ENCODE measurements at regions not wholly inside any gene's neighbourhood (a gene's known extent, or its start where the extent isn't known, plus 50 kb on each side); places are given as distances from the start of the nearest gene placed in this dataset.

- no peak for TF ChIP-seq CTCF (IDR thresholded peaks at IDR 0.05)
- no peaks in the 10 kb centered on the region for H3K36me3 ChIP-seq
- no peaks in the 10 kb centered on the region for H3K9me3 ChIP-seq
- no peaks in the 10 kb centered on the region for H3K4me1 ChIP-seq (ENCODE audit: control insufficient read depth in 1 of 2, insufficient read depth in 1 of 2, low read depth in 1 of 2, low read length in 1 of 2)
- no peak overlapping the region for H3K4me3 ChIP-seq (ENCODE audit: low read depth in 1 of 2, low read length in 1 of 2)
- H3K27ac ChIP-seq, result no peak overlapping the region
- H3K27me3 ChIP-seq, result no peaks in the 10 kb centered on the region
Observed at GRCh38 chr3:87332789-87333188, 56.4 kb upstream of the POU1F1 start.

GRCh38 chr3:87329065-87329464 lies 52.7 kb upstream of the POU1F1 start:
- Histone ChIP-seq H3K4me3 (ENCODE audit: low read depth in 1 of 2, low read length in 1 of 2) (no peak overlapping the region), H3K27me3 (no peaks in the 10 kb centered on the region), H3K4me1 (ENCODE audit: control insufficient read depth in 1 of 2, insufficient read depth in 1 of 2, low read depth in 1 of 2, low read length in 1 of 2) (no peaks in the 10 kb centered on the region), H3K9me3 (no peaks in the 10 kb centered on the region), H3K36me3 (no peaks in the 10 kb centered on the region), H3K27ac (no peak overlapping the region)
- no peak for TF ChIP-seq CTCF (IDR thresholded peaks at IDR 0.05)
